K562 (cell line): ENCODE measurements at regions not wholly inside any gene's neighbourhood (a gene's known extent, or its start where the extent isn't known, plus 50 kb on each side); places are given as distances from the start of the nearest gene placed in this dataset.
"Not testable (repeated sequence)": the region's sequence is repeated elsewhere in the genome, so short reads cannot be mapped to it uniquely, and the experiment has no call there.

ENCODE experiments used
- ATAC-seq: fragments of 200-7000 bp; cut with Tn5 transposase; 3 replicates; pipeline ENCODE4 v1.9.1; 2020; ENCODE audit warnings: moderate library complexity
- BruUV-seq: library from RNA; stranded (reverse); fragments of 400-500 nt; replicated peaks from 2 replicates; lab custom pipeline; 2021; lab: Mats Ljungman, UMichigan
- CTCF ChIA-PET: fragments of 300-600 bp; formaldehyde crosslinking; extraction: SDS; loops from one replicate; lab custom pipeline; 2021; ENCODE audit warnings: low intra/inter-chr PET ratio; lab: Yijun Ruan, JAX
- POLR2A ChIA-PET: fragments of 300-600, 350-650 bp; sonication (Branson Sonifier 250); formaldehyde crosslinking; extraction: SDS; loops from one replicate; lab custom pipeline; 2021; ENCODE audit warnings: antibody characterized with exemption, inconsistent platforms; lab: Yijun Ruan, JAX
- DNase-seq, 4 experiments: peaks; one replicate each; pipeline versions ENCODE4 v3.0.0 to v3.0.0-alpha.2; 2011 to 2018; ENCODE audit warnings: low spot score in 3 of 4, mixed read lengths in 3 of 4; ENCODE audit errors: extremely low read depth in 1 of 4
- FAIRE-seq: peaks from 2 replicates; lab custom pipeline; 2011; peaks lifted over from hg19 to GRCh38; lab: Jason Lieb, UNC
- H2AFZ ChIP-seq: 2 replicates; pipeline ENCODE4 v1.6.0; 2011; ENCODE audit warnings: low read depth, low read length, control low read depth, inconsistent platforms
- H3K27ac ChIP-seq: fragments of 200-600 bp; 3 replicates; pipeline ENCODE4 v1.8.0; 2011; ENCODE audit warnings: low read depth, mild to moderate bottlenecking, control low read depth, inconsistent platforms, low read length, moderate library complexity, mixed read lengths; ENCODE audit errors: extremely low read depth
- H3K27me3 ChIP-seq, 2 experiments: fragments of 300-600 bp in 1 of 2; 2 replicates in 1 of 2; 3 replicates in 1 of 2; pipeline versions ENCODE4 v1.6.0 to v1.8.0; 2011; ENCODE audit warnings: inconsistent platforms in 2 of 2, low read length in 2 of 2, mild to moderate bottlenecking in 1 of 2, mixed read lengths in 1 of 2, moderate library complexity in 1 of 2; ENCODE audit not compliant: control insufficient read depth in 2 of 2, insufficient read depth in 2 of 2
- H3K36me3 ChIP-seq: fragments of 300-600 bp; 3 replicates; pipeline ENCODE4 v1.8.0; 2011; ENCODE audit warnings: mild to moderate bottlenecking, low read length, inconsistent platforms; ENCODE audit not compliant: control insufficient read depth, insufficient read depth
- H3K4me1 ChIP-seq, 2 experiments: fragments of 200-600 bp in 1 of 2; replicated peaks in 1 of 2; 2 replicates in 1 of 2; 3 replicates in 1 of 2; pipeline versions ENCODE4 v1.5.1 to v1.8.0; 2011; ENCODE audit warnings: inconsistent platforms in 2 of 2, low read length in 2 of 2, mild to moderate bottlenecking in 1 of 2, mixed read lengths in 1 of 2, moderate library complexity in 1 of 2; ENCODE audit not compliant: control insufficient read depth in 2 of 2, insufficient read depth in 2 of 2
- H3K4me2 ChIP-seq: 2 replicates; pipeline ENCODE4 v1.6.1; 2011; ENCODE audit warnings: low read length, control low read depth, inconsistent platforms, mixed read lengths; ENCODE audit not compliant: insufficient read depth
- H3K4me3 ChIP-seq: fragments of 200-600 bp; sonication (generic), shearing (Covaris generic); 2 replicates; pipeline ENCODE4 v1.5.1; 2016; ENCODE audit warnings: control low read depth, inconsistent platforms
- H3K79me2 ChIP-seq: fragments of 200-600 bp; 3 replicates; pipeline ENCODE4 v1.8.0; 2011; ENCODE audit warnings: low read length, inconsistent platforms; ENCODE audit not compliant: control insufficient read depth, insufficient read depth
- H3K9ac ChIP-seq, 2 experiments: 2 replicates each; pipeline versions ENCODE4 v1.6.0 to v1.6.1; 2011; ENCODE audit warnings: low read depth in 2 of 2, low read length in 2 of 2, control low read depth in 1 of 2, inconsistent platforms in 1 of 2, mild to moderate bottlenecking in 1 of 2, mixed read lengths in 1 of 2; ENCODE audit not compliant: insufficient read depth in 1 of 2
- H3K9me1 ChIP-seq: one replicate; pipeline ENCODE4 v1.6.0; 2011; ENCODE audit warnings: inconsistent platforms, mild to moderate bottlenecking, low read length, moderate library complexity; ENCODE audit not compliant: control insufficient read depth, insufficient read depth
- H3K9me3 ChIP-seq: replicated peaks from 2 replicates; pipeline ENCODE4 v1.5.1; 2011; ENCODE audit warnings: low read depth, low read length, inconsistent platforms; ENCODE audit not compliant: control insufficient read depth, insufficient read depth
- H4K20me1 ChIP-seq: replicated peaks from 2 replicates; pipeline ENCODE4 v1.6.1; 2011; ENCODE audit warnings: low read length, inconsistent platforms, mixed read lengths; ENCODE audit not compliant: control insufficient read depth, insufficient read depth
- ARID3B ChIP-seq: fragments of 250-450 bp; sonication (Bioruptor Pico); IDR thresholded peaks from 2 replicates; pipeline ENCODE4 v1.4.0; 2020; ENCODE audit warnings: borderline replicate concordance
- HNRNPK ChIP-seq: fragments of 200-400 bp; formaldehyde crosslinking; IDR thresholded peaks from one replicate; pipeline ENCODE4 v1.6.1; 2018; ENCODE audit warnings: mild to moderate bottlenecking, low read depth, low read length; ENCODE audit not compliant: poor library complexity, severe bottlenecking
- SOX6 ChIP-seq: fragments of 450-650 bp; IDR thresholded peaks from 2 replicates; pipeline ENCODE4 v1.6.1; 2014; ENCODE audit warnings: mild to moderate bottlenecking
- ZC3H4 ChIP-seq: sonication (generic); formaldehyde crosslinking; IDR thresholded peaks from 2 replicates; pipeline ENCODE4 v1.9.0; 2021; ENCODE audit warnings: missing genetic modification reagents, borderline replicate concordance
- WGBS: fragments of 100-300 bp; shearing (Covaris generic); methylation state at CpG from one replicate; pipeline ENCODE4 v1.1.6; 2016; ENCODE audit warnings: low coverage, mixed read lengths; ENCODE audit not compliant: insufficient coverage; ENCODE audit errors: missing lambda C conversion rate; 5-methylcytosine and 5-hydroxymethylcytosine counted together
- in situ Hi-C: fragments of 300-500 bp; cut with MboI; formaldehyde crosslinking; loops from 4 replicates; pipeline ENCODE4 v1.15.0; 2018; ENCODE audit warnings: inconsistent platforms, mixed read lengths
- intact Hi-C: fragments of 100-400 bp; cut with micrococcal nuclease; formaldehyde crosslinking; loops from 2 replicates; pipeline ENCODE4 v1.14.2; 2022

GRCh38 chr6:12542319-12543115 lies 174.1 kb upstream of the PHACTR1 start:
- CTCF ChIA-PET, in situ Hi-C loops: not testable (repeated sequence)

GRCh38 chr6:12543953-12544352 lies 172.6 kb upstream of the PHACTR1 start:
- Histone ChIP-seq H3K36me3 (no peaks in the 10 kb centered on the region), H3K9me3 (no peaks in the 10 kb centered on the region), H3K9ac (no peak overlapping the region), H3K4me3 (no peak overlapping the region), H4K20me1 (no peaks in the 10 kb centered on the region), H3K27me3 (no peaks in the 10 kb centered on the region), H3K4me1 (no peaks in the 10 kb centered on the region), H3K4me2 (no peak overlapping the region), H2AFZ (no peak overlapping the region), H3K9me1 (no peaks in the 10 kb centered on the region), H3K27ac (no peak overlapping the region), H3K79me2 (no peaks in the 10 kb centered on the region)
- BruUV-seq = no TSS peak
- in situ Hi-C loops = no loop called here
- DNase-seq (no peak), ATAC-seq (no peak), FAIRE-seq (no peak)
- TF ChIP-seq ZC3H4 (CRISPR knock-in tag) (no peak), SOX6 (no peak), ARID3B (CRISPR knock-in tag) (no peak), HNRNPK (no peak)
- CTCF ChIA-PET = no interaction called here
- WGBS = 0% methylated on average over 5 of the region's 5 CpGs
- intact Hi-C loops = no loop called here
- POLR2A ChIA-PET = no interaction called here

More at GRCh38 chr6:12542319-12543115, 174.1 kb upstream of the PHACTR1 start:
- H3K4me1 ChIP-seq, ATAC-seq, POLR2A ChIA-PET, FAIRE-seq, H3K4me2 ChIP-seq, H3K27ac ChIP-seq, H3K9me1 ChIP-seq, DNase-seq, BruUV-seq, H3K4me3 ChIP-seq, H3K27me3 ChIP-seq, H3K79me2 ChIP-seq, H4K20me1 ChIP-seq, H3K36me3 ChIP-seq, intact Hi-C loops, H3K9ac ChIP-seq, H2AFZ ChIP-seq, H3K9me3 ChIP-seq: not testable (repeated sequence)
- WGBS = 6% methylated on average over 4 of the region's 4 CpGs
